DMS 273 treated with DMSO at 0.1 percent for 48 hours (cell line): ENCODE measurements at regions not wholly inside any gene's neighbourhood (a gene's known extent, or its start where the extent isn't known, plus 50 kb on each side); places are given as distances from the start of the nearest gene placed in this dataset.

Source experiments
- DNase-seq: peaks from one replicate; lab custom pipeline; 2025; lab: John Stamatoyannopoulos, UW

GRCh38 chr2:144281476-144281875 lies 238.4 kb downstream of the ZEB2 start:
- no peak for DNase-seq

GRCh38 chr2:144280009-144280408 lies 239.9 kb downstream of the ZEB2 start:
- no peak for DNase-seq

GRCh38 chr2:144279165-144279564 lies 240.8 kb downstream of the ZEB2 start:
- DNase-seq, result no peak

GRCh38 chr2:144277622-144278354 lies 242.1 kb downstream of the ZEB2 start:
- no peak for DNase-seq

- DNase-seq, result no peak
Measured at GRCh38 chr2:144275340-144275739, 244.6 kb downstream of the ZEB2 start.

GRCh38 chr2:144274131-144274530 lies 245.8 kb downstream of the ZEB2 start:
- DNase-seq, result no peak

GRCh38 chr2:144270951-144271350 lies 249.0 kb downstream of the ZEB2 start:
- DNase-seq, result no peak

GRCh38 chr2:144268036-144268678 lies 251.8 kb downstream of the ZEB2 start:
- DNase-seq, result no peak

GRCh38 chr2:144267239-144267638 lies 252.7 kb downstream of the ZEB2 start:
- DNase-seq, result no peak

- DNase-seq, result no peak
Measured at GRCh38 chr2:144265654-144266053, 254.3 kb downstream of the ZEB2 start.

- no peak for DNase-seq
Measured at GRCh38 chr2:144261966-144262365, 258.0 kb downstream of the ZEB2 start.

- no peak for DNase-seq
Measured at GRCh38 chr2:144261336-144261735, 258.6 kb downstream of the ZEB2 start.

- no peak for DNase-seq
Measured at GRCh38 chr2:144259332-144259731, 260.6 kb downstream of the ZEB2 start.

GRCh38 chr2:144258154-144258553 lies 261.8 kb downstream of the ZEB2 start:
- no peak for DNase-seq

GRCh38 chr2:144256996-144257707 lies 262.8 kb downstream of the ZEB2 start:
- no peak for DNase-seq

- DNase-seq, result no peak
Measured at GRCh38 chr2:144254342-144255235, 265.3 kb downstream of the ZEB2 start.

GRCh38 chr2:144253743-144254142 lies 266.2 kb downstream of the ZEB2 start:
- no peak for DNase-seq

GRCh38 chr2:144252694-144253093 lies 267.2 kb downstream of the ZEB2 start:
- no peak for DNase-seq

GRCh38 chr2:144249035-144249637 lies 270.8 kb downstream of the ZEB2 start:
- DNase-seq, result no peak

- no peak for DNase-seq
Measured at GRCh38 chr2:144248350-144249034, 271.4 kb downstream of the ZEB2 start.

- no peak for DNase-seq
Measured at GRCh38 chr2:144244938-144245337, 275.0 kb downstream of the ZEB2 start.
